ENCODE measurements at regions not wholly inside any gene's neighbourhood (a gene's known extent, or its start where the extent isn't known, plus 50 kb on each side); places are given as distances from the start of the nearest gene placed in this dataset.

DNA sequence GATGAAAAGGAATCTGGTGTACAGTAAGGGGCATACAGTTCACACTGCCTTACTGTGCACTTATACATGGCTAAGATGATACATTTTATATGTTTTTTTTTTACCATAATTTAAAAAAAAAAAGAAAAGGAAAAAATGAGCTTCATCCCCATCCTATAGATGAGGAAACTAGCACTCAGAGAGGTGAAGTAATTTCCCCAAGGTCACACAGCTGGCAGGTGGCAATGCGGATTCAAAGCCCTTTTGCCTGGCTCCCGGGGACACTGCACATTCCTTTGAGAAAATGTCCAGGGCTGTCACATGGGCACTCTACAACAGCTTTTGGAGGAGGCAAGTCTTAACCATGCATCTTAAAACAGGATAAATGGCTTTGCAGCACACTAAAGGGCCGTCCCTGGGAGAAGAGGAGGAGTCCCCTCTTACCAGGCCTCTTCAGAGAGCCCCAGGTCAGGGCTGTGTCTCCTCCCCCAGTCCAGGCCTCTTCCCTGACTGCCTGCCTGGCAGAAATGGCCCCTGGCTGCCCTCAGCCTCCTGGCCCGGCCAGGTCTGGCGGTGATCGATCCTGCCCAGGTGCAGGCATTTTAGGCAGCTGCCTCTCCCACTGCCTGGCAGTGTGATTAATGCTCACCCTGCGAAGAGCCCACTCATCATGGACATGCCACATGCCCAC, 95.1 kb upstream of the LINGO1 start:
- no peaks in the 10 kb centered on the region for H3K27me3 ChIP-seq
- H3K4me1 ChIP-seq = no peaks in the 10 kb centered on the region
- no peak overlapping the region for H3K27ac ChIP-seq
- H3K4me3 ChIP-seq = no peak overlapping the region
- H3K36me3 ChIP-seq = no peaks in the 10 kb centered on the region
- intact Hi-C loops (cut with DNase I) = no loop called here
- H3K9me3 ChIP-seq = no peaks in the 10 kb centered on the region
- TF ChIP-seq, protein P1, sequence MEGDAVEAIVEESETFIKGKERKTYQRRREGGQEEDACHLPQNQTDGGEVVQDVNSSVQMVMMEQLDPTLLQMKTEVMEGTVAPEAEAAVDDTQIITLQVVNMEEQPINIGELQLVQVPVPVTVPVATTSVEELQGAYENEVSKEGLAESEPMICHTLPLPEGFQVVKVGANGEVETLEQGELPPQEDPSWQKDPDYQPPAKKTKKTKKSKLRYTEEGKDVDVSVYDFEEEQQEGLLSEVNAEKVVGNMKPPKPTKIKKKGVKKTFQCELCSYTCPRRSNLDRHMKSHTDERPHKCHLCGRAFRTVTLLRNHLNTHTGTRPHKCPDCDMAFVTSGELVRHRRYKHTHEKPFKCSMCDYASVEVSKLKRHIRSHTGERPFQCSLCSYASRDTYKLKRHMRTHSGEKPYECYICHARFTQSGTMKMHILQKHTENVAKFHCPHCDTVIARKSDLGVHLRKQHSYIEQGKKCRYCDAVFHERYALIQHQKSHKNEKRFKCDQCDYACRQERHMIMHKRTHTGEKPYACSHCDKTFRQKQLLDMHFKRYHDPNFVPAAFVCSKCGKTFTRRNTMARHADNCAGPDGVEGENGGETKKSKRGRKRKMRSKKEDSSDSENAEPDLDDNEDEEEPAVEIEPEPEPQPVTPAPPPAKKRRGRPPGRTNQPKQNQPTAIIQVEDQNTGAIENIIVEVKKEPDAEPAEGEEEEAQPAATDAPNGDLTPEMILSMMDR (IDR thresholded peaks at IDR 0.05) = no peak
- DNase-seq (ENCODE audit: low spot score in 2 of 2) = no peak

- H3K27ac ChIP-seq = no peak overlapping the region
- H3K4me3 ChIP-seq = no peak overlapping the region
- H3K4me1 ChIP-seq = no peaks in the 10 kb centered on the region
- intact Hi-C loops (cut with DNase I) = no loop called here
- no peaks in the 10 kb centered on the region for H3K27me3 ChIP-seq
- H3K36me3 ChIP-seq = no peaks in the 10 kb centered on the region
- TF ChIP-seq, protein P1 (IDR thresholded peaks at IDR 0.05) = no peak
- DNase-seq (ENCODE audit: low spot score in 2 of 2) = no peak
- no peaks in the 10 kb centered on the region for H3K9me3 ChIP-seq
Observed at GRCh38 chr15:77724715-77725114, 92.0 kb upstream of the LINGO1 start.

- TF ChIP-seq, protein P1 (IDR thresholded peaks at IDR 0.05) = no peak
- H3K4me3 ChIP-seq = no peak overlapping the region
- no peaks in the 10 kb centered on the region for H3K4me1 ChIP-seq
- H3K27me3 ChIP-seq = no peaks in the 10 kb centered on the region
- H3K27ac ChIP-seq = no peak overlapping the region
- no peaks in the 10 kb centered on the region for H3K36me3 ChIP-seq
- DNase-seq (ENCODE audit: low spot score in 2 of 2) = no peak
- intact Hi-C loops (cut with DNase I) = no loop called here
- H3K9me3 ChIP-seq = no peaks in the 10 kb centered on the region
Observed at GRCh38 chr15:77723756-77724155, 91.0 kb upstream of the LINGO1 start.

DNA sequence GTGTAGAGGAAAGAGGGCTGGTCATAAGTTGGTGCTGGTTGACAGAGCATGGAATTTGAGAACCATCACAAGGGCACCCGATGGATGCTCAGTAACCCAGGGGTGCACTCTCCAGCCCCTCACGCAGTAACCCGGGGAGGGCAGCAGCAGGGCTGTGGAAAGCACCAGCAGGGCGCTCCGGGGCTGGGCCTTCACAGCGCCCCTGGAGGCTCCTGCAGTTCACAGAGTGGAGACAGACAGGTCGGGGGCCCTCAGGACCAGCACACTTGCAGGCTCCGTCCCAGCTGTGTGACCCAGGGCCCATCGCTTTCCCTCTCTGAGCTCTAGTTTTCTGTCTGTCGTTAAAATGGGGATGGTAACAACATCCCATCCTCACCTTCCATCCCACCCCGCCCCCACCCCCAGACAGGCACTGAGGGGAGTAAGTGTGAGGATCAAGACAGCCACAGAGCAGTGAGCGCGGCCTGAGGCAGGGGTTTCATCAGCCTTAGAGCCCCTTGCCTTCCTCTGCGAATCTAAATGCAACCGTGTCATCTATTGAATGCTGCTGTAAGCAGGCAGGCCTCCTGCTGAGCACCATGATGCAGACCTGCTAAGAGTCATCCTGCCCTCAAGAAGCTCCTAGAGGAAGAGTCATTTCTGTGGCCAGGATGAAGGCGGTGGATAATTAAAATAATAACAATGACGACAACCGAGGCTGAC, 90.2 kb upstream of the LINGO1 start:
- no peaks in the 10 kb centered on the region for H3K27me3 ChIP-seq
- no peak overlapping the region for H3K4me3 ChIP-seq
- no peak for DNase-seq (ENCODE audit: low spot score in 2 of 2)
- no peaks in the 10 kb centered on the region for H3K9me3 ChIP-seq
- H3K27ac ChIP-seq = no peak overlapping the region
- no peaks in the 10 kb centered on the region for H3K4me1 ChIP-seq
- intact Hi-C loops (cut with DNase I) = no loop called here
- H3K36me3 ChIP-seq = no peaks in the 10 kb centered on the region
- TF ChIP-seq, protein P1 (IDR thresholded peaks at IDR 0.05) = no peak

DNA sequence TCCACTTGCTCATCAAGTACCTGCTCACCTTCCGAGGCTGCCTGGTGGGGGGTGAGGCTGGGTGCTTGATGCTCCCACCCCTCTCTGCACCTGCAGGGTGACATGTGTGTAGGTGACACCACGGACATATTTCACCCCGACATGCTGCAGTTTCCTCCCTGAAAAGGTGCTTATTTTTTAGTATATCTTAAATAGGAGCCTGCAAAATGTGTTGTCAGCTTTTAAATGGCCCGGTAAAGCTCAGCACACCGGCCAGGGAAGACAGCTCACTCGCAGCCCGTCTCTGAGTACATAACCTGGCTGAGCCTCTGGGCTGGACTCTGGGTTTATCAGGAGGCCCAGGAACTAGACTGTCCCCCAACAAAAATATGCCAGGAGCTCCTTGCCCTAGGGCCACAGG, 89.3 kb upstream of the LINGO1 start:
- Histone ChIP-seq H3K9me3 (no peaks in the 10 kb centered on the region), H3K27me3 (no peaks in the 10 kb centered on the region), H3K36me3 (no peaks in the 10 kb centered on the region), H3K4me1 (no peaks in the 10 kb centered on the region), H3K27ac (no peak overlapping the region), H3K4me3 (no peak overlapping the region)
- TF ChIP-seq, protein P1 (IDR thresholded peaks at IDR 0.05) = no peak
- DNase-seq (ENCODE audit: low spot score in 2 of 2) = no peak
- intact Hi-C loops (cut with DNase I) = no loop called here

Data from ascending aorta (tissue), 2 donors.